ENCODE measurements at regions not wholly inside any gene's neighbourhood (a gene's known extent, or its start where the extent isn't known, plus 50 kb on each side); places are given as distances from the start of the nearest gene placed in this dataset.

- Histone ChIP-seq H3K4me1 (ENCODE audit: insufficient read depth) (no peaks in the 10 kb centered on the region), H3K27me3 (no peaks in the 10 kb centered on the region), H3K36me3 (replicated peaks; ENCODE audit: insufficient read depth, low read depth) (no peaks in the 10 kb centered on the region), H3K4me2 (no peak overlapping the region), H3K9me3 (ENCODE audit: low read depth) (no peaks in the 10 kb centered on the region), H3K4me3 (no peak overlapping the region), H3K79me2 (no peaks in the 10 kb centered on the region), H4K20me1 (ENCODE audit: insufficient read depth, poor library complexity, severe bottlenecking) (no peaks in the 10 kb centered on the region), H2AFZ (no peak overlapping the region), H3K9me2 (replicated peaks; ENCODE audit: insufficient read depth) (no peaks in the 10 kb centered on the region), H3K27ac (no peak overlapping the region)
- WGBS (ENCODE audit: low lambda C conversion rate, missing lambda C conversion rate) = 82% methylated on average over 1 of the region's 1 CpG
- no peak for TF ChIP-seq EZH2 (IDR thresholded peaks at IDR 0.05; ENCODE audit: borderline replicate concordance)
- no peak for TF ChIP-seq CTCF (IDR thresholded peaks at IDR 0.05; ENCODE audit: poor library complexity)
- TF ChIP-seq EZH2phosphoT487 (IDR thresholded peaks at IDR 0.05; ENCODE audit: low read depth, severe bottlenecking, unreplicated experiment) = no peak
- DNase-seq (ENCODE audit: low spot score) = no peak
These were observed 795.9 kb downstream of the XPNPEP1 start for GRCh38 chr10:109127363-109127762.

- H2AFZ ChIP-seq = no peak overlapping the region
- H3K36me3 ChIP-seq (replicated peaks; ENCODE audit: insufficient read depth, low read depth) = no peaks in the 10 kb centered on the region
- 74% methylated on average over 3 of the region's 3 CpGs for WGBS (ENCODE audit: low lambda C conversion rate, missing lambda C conversion rate)
These were observed 796.8 kb downstream of the XPNPEP1 start for GRCh38 chr10:109126541-109126940.

DNA sequence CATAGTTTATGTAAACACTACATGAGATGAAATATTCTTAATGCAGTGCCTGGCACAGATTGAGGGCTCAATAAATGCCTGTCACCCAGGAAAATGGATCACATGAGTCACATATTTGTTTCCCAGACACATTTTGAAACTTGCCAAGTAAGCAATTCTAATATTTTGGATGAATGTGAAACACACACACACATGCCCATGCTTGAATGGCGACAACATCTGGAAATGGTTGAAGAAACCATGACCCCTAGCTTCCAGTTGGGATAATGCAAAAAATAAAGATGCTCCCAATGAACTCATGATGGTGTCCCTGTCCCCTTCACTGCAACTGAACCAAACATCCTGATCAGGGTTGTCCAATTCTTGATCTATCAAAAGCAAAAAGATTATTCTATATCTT is 797.3 kb downstream of the XPNPEP1 start:
- 68% methylated on average over 1 of the region's 1 CpG for WGBS (ENCODE audit: low lambda C conversion rate, missing lambda C conversion rate)
- Histone ChIP-seq H3K9me2 (replicated peaks; ENCODE audit: insufficient read depth) (no peaks in the 10 kb centered on the region), H3K4me3 (no peak overlapping the region), H3K27ac (no peak overlapping the region), H3K4me2 (no peak overlapping the region), H2AFZ (no peak overlapping the region), H3K36me3 (replicated peaks; ENCODE audit: insufficient read depth, low read depth) (no peaks in the 10 kb centered on the region), H3K4me1 (ENCODE audit: insufficient read depth) (no peaks in the 10 kb centered on the region), H4K20me1 (ENCODE audit: insufficient read depth, poor library complexity, severe bottlenecking) (no peaks in the 10 kb centered on the region), H3K9me3 (ENCODE audit: low read depth) (no peaks in the 10 kb centered on the region), H3K27me3 (no peaks in the 10 kb centered on the region), H3K79me2 (no peaks in the 10 kb centered on the region)
- TF ChIP-seq EZH2phosphoT487 (IDR thresholded peaks at IDR 0.05; ENCODE audit: low read depth, severe bottlenecking, unreplicated experiment) = no peak
- no peak for TF ChIP-seq EZH2 (IDR thresholded peaks at IDR 0.05; ENCODE audit: borderline replicate concordance)
- TF ChIP-seq CTCF (IDR thresholded peaks at IDR 0.05; ENCODE audit: poor library complexity) = peak; percentile 32
- no peak for DNase-seq (ENCODE audit: low spot score)

More at GRCh38 chr10:109126541-109126940, 796.8 kb downstream of the XPNPEP1 start:
- Histone ChIP-seq H3K79me2 (no peaks in the 10 kb centered on the region), H3K9me3 (ENCODE audit: low read depth) (no peaks in the 10 kb centered on the region), H3K9me2 (replicated peaks; ENCODE audit: insufficient read depth) (no peaks in the 10 kb centered on the region), H3K27me3 (no peaks in the 10 kb centered on the region), H4K20me1 (ENCODE audit: insufficient read depth, poor library complexity, severe bottlenecking) (no peaks in the 10 kb centered on the region), H3K4me1 (ENCODE audit: insufficient read depth) (no peaks in the 10 kb centered on the region), H3K4me2 (no peak overlapping the region), H3K27ac (no peak overlapping the region), H3K4me3 (no peak overlapping the region)
- TF ChIP-seq EZH2 (IDR thresholded peaks at IDR 0.05; ENCODE audit: borderline replicate concordance) = no peak
- DNase-seq (ENCODE audit: low spot score) = no peak

GRCh38 chr10:109115179-109115578 is 808.1 kb downstream of the XPNPEP1 start:
- H3K27me3 ChIP-seq = no peaks in the 10 kb centered on the region
- no peak overlapping the region for H3K4me2 ChIP-seq
- H3K9me3 ChIP-seq (ENCODE audit: low read depth) = no peaks in the 10 kb centered on the region
- no peaks in the 10 kb centered on the region for H4K20me1 ChIP-seq (ENCODE audit: insufficient read depth, poor library complexity, severe bottlenecking)
- H3K36me3 ChIP-seq (replicated peaks; ENCODE audit: insufficient read depth, low read depth) = no peaks in the 10 kb centered on the region
- no peak for DNase-seq (ENCODE audit: low spot score)
- H3K4me3 ChIP-seq = no peak overlapping the region
- H3K79me2 ChIP-seq = no peaks in the 10 kb centered on the region
- 86% methylated on average over 2 of the region's 2 CpGs for WGBS (ENCODE audit: low lambda C conversion rate, missing lambda C conversion rate)
- no peak overlapping the region for H2AFZ ChIP-seq
- no peaks in the 10 kb centered on the region for H3K4me1 ChIP-seq (ENCODE audit: insufficient read depth)
- H3K9me2 ChIP-seq (replicated peaks; ENCODE audit: insufficient read depth) = no peaks in the 10 kb centered on the region
- H3K27ac ChIP-seq = no peak overlapping the region
- TF ChIP-seq EZH2phosphoT487 (IDR thresholded peaks at IDR 0.05; ENCODE audit: low read depth, severe bottlenecking, unreplicated experiment) (no peak), EZH2 (IDR thresholded peaks at IDR 0.05; ENCODE audit: borderline replicate concordance) (no peak), CTCF (IDR thresholded peaks at IDR 0.05; ENCODE audit: poor library complexity) (no peak)
